ENCODE measurements at regions not wholly inside any gene's neighbourhood (a gene's known extent, or its start where the extent isn't known, plus 50 kb on each side); places are given as distances from the start of the nearest gene placed in this dataset.

- no peaks in the 10 kb centered on the region for H3K9me2 ChIP-seq (replicated peaks; ENCODE audit: control insufficient read depth, low read length)
- H4K20me1 ChIP-seq (ENCODE audit: control insufficient read depth, insufficient read depth, low read depth, low read length), result no peaks in the 10 kb centered on the region
- no peaks in the 10 kb centered on the region for H3K79me2 ChIP-seq (ENCODE audit: control insufficient read depth, low read length)
- H3K27me3 ChIP-seq (ENCODE audit: control insufficient read depth, low read length), result no peaks in the 10 kb centered on the region
- H3F3A ChIP-seq (ENCODE audit: control insufficient read depth, insufficient read depth), result no peaks in the 10 kb centered on the region
- H3K4me1 ChIP-seq (ENCODE audit: control insufficient read depth, low read length), result no peaks in the 10 kb centered on the region
- H3K9me3 ChIP-seq (ENCODE audit: control insufficient read depth, insufficient read depth, low read length), result no peaks in the 10 kb centered on the region
- H3K36me3 ChIP-seq (ENCODE audit: control insufficient read depth, low read length), result no peaks in the 10 kb centered on the region
- H3K27ac ChIP-seq (ENCODE audit: low read depth, low read length), result no peak overlapping the region
- no peak overlapping the region for H3K4me2 ChIP-seq (ENCODE audit: low read length)
- TF ChIP-seq EZH2phosphoT487 (IDR thresholded peaks at IDR 0.05; ENCODE audit: borderline replicate concordance, low read length), result no peak
- TF ChIP-seq, protein P1, sequence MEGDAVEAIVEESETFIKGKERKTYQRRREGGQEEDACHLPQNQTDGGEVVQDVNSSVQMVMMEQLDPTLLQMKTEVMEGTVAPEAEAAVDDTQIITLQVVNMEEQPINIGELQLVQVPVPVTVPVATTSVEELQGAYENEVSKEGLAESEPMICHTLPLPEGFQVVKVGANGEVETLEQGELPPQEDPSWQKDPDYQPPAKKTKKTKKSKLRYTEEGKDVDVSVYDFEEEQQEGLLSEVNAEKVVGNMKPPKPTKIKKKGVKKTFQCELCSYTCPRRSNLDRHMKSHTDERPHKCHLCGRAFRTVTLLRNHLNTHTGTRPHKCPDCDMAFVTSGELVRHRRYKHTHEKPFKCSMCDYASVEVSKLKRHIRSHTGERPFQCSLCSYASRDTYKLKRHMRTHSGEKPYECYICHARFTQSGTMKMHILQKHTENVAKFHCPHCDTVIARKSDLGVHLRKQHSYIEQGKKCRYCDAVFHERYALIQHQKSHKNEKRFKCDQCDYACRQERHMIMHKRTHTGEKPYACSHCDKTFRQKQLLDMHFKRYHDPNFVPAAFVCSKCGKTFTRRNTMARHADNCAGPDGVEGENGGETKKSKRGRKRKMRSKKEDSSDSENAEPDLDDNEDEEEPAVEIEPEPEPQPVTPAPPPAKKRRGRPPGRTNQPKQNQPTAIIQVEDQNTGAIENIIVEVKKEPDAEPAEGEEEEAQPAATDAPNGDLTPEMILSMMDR (IDR thresholded peaks at IDR 0.05; ENCODE audit: low read depth, low read length, poor library complexity, severe bottlenecking), result no peak
- no peak overlapping the region for H3K4me3 ChIP-seq (ENCODE audit: low read length)
These were observed 1294.7 kb downstream of the BRD1 start for GRCh38 chr22:48532986-48533385.

DNA sequence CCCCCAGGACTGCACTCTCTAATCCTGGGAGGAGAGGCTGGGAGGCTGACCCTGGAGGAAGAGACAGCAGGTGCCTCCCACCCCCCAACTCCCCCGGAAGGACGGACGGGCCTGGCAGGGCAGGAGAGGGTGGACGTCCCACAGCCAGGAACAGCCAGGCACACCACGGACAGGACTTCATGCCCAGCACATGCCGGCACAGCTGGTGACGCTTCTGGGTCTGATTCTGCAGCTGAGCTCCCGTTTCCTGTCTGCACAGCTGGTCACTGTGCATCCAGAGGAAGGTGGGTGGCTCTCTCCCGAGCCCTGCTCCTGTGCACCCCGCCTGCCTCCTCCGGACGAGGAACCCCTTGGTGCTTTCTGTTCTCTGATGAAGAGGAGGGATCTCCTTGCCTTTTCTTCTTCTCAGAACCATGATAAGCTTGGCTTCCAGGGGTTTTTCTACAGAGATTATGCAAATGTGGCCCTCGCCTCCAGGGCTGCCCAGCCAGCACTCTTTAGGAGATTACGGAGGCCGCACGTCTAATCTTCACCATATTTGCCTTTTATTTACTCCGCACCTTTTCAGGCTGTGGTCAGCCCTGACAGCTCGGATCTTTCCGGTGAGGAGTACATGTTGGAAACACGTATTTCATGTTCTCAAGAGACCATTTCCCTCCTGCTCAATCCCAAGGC, 1295.8 kb downstream of the BRD1 start:
- H3K27me3 ChIP-seq (ENCODE audit: control insufficient read depth, low read length), result no peaks in the 10 kb centered on the region
- no peak for TF ChIP-seq EZH2phosphoT487 (IDR thresholded peaks at IDR 0.05; ENCODE audit: borderline replicate concordance, low read length)
- TF ChIP-seq, protein P1 (IDR thresholded peaks at IDR 0.05; ENCODE audit: low read depth, low read length, poor library complexity, severe bottlenecking), result no peak
- H3K4me1 ChIP-seq (ENCODE audit: control insufficient read depth, low read length), result no peaks in the 10 kb centered on the region
- H3K27ac ChIP-seq (ENCODE audit: low read depth, low read length), result no peak overlapping the region
- H3F3A ChIP-seq (ENCODE audit: control insufficient read depth, insufficient read depth), result no peaks in the 10 kb centered on the region
- no peak overlapping the region for H3K4me2 ChIP-seq (ENCODE audit: low read length)
- no peaks in the 10 kb centered on the region for H3K79me2 ChIP-seq (ENCODE audit: control insufficient read depth, low read length)
- no peaks in the 10 kb centered on the region for H3K9me3 ChIP-seq (ENCODE audit: control insufficient read depth, insufficient read depth, low read length)
- H4K20me1 ChIP-seq (ENCODE audit: control insufficient read depth, insufficient read depth, low read depth, low read length), result no peaks in the 10 kb centered on the region
- H3K4me3 ChIP-seq (ENCODE audit: low read length), result no peak overlapping the region
- no peaks in the 10 kb centered on the region for H3K36me3 ChIP-seq (ENCODE audit: control insufficient read depth, low read length)
- H3K9me2 ChIP-seq (replicated peaks; ENCODE audit: control insufficient read depth, low read length), result no peaks in the 10 kb centered on the region

GRCh38 chr22:48531108-48531507, 1296.6 kb downstream of the BRD1 start:
- no peaks in the 10 kb centered on the region for H3K4me1 ChIP-seq (ENCODE audit: control insufficient read depth, low read length)
- H3K27ac ChIP-seq (ENCODE audit: low read depth, low read length), result no peak overlapping the region
- H4K20me1 ChIP-seq (ENCODE audit: control insufficient read depth, insufficient read depth, low read depth, low read length), result no peaks in the 10 kb centered on the region
- no peaks in the 10 kb centered on the region for H3K9me3 ChIP-seq (ENCODE audit: control insufficient read depth, insufficient read depth, low read length)
- H3K79me2 ChIP-seq (ENCODE audit: control insufficient read depth, low read length), result no peaks in the 10 kb centered on the region
- no peaks in the 10 kb centered on the region for H3F3A ChIP-seq (ENCODE audit: control insufficient read depth, insufficient read depth)
- H3K9me2 ChIP-seq (replicated peaks; ENCODE audit: control insufficient read depth, low read length), result no peaks in the 10 kb centered on the region
- no peaks in the 10 kb centered on the region for H3K36me3 ChIP-seq (ENCODE audit: control insufficient read depth, low read length)
- no peak overlapping the region for H3K4me3 ChIP-seq (ENCODE audit: low read length)
- no peak overlapping the region for H3K4me2 ChIP-seq (ENCODE audit: low read length)
- TF ChIP-seq EZH2phosphoT487 (IDR thresholded peaks at IDR 0.05; ENCODE audit: borderline replicate concordance, low read length), result no peak
- TF ChIP-seq, protein P1 (IDR thresholded peaks at IDR 0.05; ENCODE audit: low read depth, low read length, poor library complexity, severe bottlenecking), result no peak
- H3K27me3 ChIP-seq (ENCODE audit: control insufficient read depth, low read length), result no peaks in the 10 kb centered on the region
